ENCODE measurements at regions not wholly inside any gene's neighbourhood (a gene's known extent, or its start where the extent isn't known, plus 50 kb on each side); places are given as distances from the start of the nearest gene placed in this dataset.

DNA sequence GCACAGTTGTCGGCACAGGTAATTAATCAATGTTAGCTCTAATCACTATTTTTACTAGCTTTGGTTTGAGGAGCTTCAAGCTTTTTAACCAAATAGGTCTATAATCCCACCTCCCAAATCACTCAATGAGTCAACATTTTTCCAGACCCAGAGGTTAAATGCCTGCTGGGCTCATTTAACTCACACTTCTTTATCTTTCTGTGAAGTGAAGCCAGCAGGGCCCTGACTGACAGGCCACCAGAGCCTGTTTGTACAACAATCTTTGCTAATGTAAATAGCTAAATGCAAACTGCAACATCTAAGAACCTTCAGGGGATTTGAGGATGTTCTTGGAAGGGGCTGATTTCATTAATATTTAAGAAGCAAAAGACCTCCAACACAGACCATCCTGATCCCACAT, 98.4 kb upstream of the NREP start:
- FAIRE-seq (no peak), DNase-seq (ENCODE audit: insufficient read length, low spot score) (no peak)
- TF ChIP-seq, protein P1, sequence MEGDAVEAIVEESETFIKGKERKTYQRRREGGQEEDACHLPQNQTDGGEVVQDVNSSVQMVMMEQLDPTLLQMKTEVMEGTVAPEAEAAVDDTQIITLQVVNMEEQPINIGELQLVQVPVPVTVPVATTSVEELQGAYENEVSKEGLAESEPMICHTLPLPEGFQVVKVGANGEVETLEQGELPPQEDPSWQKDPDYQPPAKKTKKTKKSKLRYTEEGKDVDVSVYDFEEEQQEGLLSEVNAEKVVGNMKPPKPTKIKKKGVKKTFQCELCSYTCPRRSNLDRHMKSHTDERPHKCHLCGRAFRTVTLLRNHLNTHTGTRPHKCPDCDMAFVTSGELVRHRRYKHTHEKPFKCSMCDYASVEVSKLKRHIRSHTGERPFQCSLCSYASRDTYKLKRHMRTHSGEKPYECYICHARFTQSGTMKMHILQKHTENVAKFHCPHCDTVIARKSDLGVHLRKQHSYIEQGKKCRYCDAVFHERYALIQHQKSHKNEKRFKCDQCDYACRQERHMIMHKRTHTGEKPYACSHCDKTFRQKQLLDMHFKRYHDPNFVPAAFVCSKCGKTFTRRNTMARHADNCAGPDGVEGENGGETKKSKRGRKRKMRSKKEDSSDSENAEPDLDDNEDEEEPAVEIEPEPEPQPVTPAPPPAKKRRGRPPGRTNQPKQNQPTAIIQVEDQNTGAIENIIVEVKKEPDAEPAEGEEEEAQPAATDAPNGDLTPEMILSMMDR (IDR thresholded peaks at IDR 0.05; ENCODE audit: insufficient read depth, missing control alignments) = no peak

DNA sequence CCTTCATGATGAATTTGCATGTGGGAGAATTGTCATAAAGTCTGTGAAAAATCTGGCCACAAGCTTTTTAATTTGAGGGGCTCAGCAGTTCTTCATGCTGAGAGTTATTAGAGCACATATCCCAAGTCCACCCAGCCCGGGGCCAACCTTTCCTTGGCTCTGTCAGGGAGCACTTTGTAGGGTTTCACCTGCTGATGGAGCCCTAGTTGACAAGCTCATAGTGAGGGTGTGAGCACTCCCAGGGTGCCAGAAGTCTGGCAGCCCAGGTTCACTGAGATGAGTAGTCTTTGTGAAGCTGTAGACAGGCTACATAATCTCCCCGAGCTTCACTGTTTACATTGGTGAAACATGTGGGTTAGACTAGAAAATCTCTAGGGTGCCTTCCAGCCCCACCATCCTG, 97.2 kb upstream of the NREP start:
- no peak for FAIRE-seq
- TF ChIP-seq, protein P1 (IDR thresholded peaks at IDR 0.05; ENCODE audit: insufficient read depth, missing control alignments) = no peak

DNA sequence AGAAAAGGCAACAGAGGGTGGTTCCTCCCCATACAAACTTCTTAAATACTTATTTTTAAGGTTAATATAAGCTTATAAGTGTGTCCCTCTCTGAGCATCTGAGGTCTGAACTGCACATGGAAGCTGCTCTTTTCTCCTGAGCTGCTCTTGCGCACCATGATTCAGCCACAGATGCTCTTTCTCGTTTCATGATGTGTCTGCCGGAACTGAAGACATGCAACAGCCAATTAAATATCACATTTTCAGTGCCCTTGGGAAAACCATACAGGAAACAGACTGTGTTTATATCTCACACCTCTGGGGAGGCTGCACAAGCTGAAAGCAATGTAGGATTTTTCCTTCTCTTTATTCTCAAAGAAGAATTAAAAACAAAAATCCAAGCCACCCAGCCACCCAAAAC, 96.8 kb upstream of the NREP start:
- TF ChIP-seq, protein P1 (IDR thresholded peaks at IDR 0.05; ENCODE audit: insufficient read depth, missing control alignments) = no peak
- FAIRE-seq (no peak), DNase-seq (ENCODE audit: insufficient read length, low spot score) (no peak)

More for the DNA sequence above, 97.2 kb upstream of the NREP start:
- no peak for DNase-seq (ENCODE audit: insufficient read length, low spot score)

DNA sequence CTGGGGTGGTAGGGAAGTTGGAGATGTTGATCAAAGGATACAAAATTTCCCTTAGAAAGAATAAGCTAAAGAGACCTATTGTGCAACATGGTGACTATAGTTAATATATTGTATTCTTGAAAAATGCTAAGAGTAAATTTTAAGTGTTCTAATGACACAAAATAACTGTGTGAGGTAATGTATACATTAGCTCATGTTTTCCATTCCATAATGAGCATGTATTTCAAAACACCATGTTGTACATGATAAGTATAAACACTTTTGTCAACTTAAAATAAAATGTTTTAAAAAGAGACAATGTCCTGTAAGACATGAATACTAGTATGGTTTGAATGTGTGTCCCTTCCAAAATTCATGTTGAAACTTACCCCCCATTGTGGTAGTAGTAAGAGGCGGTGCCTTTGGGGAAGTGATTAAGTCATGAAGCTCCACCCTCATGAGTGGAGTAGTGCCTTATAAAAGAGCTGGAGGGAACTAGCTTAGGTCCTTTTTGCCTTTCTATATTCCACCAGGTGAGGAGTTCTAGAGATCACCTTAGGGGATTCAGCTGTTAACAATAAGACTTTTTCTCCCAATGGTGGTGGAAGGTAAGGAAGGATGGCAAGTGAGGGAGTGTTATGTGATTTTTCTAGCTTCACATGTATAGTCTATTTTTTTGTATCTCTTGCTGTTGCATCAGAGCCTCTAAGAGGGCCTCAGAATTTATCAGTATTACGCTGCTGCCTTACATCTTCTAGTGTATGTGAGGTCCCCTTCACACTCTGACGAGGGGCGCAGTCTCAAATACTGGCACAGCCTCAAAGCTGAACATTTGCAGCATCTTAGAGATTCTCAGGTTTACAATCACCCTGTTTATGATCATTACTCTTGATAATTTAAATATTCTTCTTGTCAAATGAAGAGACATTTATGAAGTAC, 94.9 kb upstream of the NREP start:
- no peak for DNase-seq (ENCODE audit: insufficient read length, low spot score)
- TF ChIP-seq, protein P1 (IDR thresholded peaks at IDR 0.05; ENCODE audit: insufficient read depth, missing control alignments) = no peak
- FAIRE-seq = no peak

DNA sequence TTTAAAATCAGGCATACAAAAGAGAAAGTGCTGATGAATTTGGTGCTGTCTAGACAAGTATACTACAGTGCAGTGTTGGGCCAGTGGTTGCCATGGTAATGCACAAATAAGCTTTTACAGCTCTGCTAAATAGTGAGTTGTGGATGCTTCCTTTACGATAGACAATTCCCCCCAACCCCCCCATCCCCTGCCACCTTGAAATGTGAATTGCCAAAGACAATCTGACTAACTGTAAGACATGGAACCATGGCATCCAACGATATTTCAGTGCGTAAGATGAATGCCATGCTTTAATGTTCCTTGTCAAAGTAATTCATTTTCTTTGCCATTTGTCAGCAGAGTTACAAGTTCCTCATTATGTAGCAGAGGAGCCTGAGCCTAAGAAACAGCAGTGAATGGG, 91.5 kb upstream of the NREP start:
- TF ChIP-seq, protein P1 (IDR thresholded peaks at IDR 0.05; ENCODE audit: insufficient read depth, missing control alignments) = no peak
- FAIRE-seq = no peak

DNA sequence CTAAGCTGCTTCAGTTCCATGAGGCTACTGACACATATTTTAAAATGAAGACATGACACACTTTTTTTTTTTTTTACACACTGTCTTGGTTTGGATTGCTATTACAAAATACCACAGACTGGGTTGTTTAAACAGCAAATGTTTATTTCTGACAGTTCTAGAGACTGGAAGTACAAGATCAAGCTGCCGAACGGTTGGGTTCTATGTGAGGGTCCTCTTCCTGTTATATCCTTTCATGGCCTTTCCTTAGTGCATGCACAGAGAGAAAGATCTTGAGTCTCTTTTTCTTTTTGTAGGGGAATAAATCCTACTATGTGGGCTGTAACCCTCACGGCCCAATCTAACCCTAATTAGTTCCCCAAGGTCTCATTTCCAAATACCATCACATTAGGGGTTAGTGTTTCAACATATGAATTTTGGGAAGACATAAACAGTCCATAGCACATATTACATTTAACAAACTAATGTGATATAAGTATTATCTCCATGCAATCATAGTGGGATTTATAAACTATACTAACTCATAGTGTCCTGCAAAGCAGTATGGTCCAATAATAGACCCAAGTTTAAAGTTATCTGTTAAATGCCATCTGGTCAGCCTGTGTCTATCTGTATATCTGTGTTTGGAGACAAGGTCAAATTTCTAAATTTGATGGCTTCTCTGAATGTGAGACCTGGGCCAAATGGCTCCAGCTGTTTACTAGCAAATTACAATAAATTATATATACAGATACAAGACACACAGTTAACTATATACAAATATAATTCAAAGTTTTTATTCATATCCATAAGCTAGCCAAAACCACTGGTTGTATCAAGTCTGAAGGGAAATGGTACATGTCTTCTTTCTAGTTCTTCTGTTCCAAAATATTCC, 90.3 kb upstream of the NREP start:
- TF ChIP-seq, protein P1 (IDR thresholded peaks at IDR 0.05; ENCODE audit: insufficient read depth, missing control alignments) = no peak
- DNase-seq (ENCODE audit: insufficient read length, low spot score) (no peak), FAIRE-seq (no peak)

More for the DNA sequence above, 91.5 kb upstream of the NREP start:
- no peak for DNase-seq (ENCODE audit: insufficient read length, low spot score)
